Choroid plexus epithelial cell (primary cell): ENCODE measurements at regions not wholly inside any gene's neighbourhood (a gene's known extent, or its start where the extent isn't known, plus 50 kb on each side); places are given as distances from the start of the nearest gene placed in this dataset.

Experiments used
- DNase-seq: peaks from one replicate; pipeline ENCODE4 v3.0.0-alpha.2; 2010; ENCODE audit warnings: low read depth
- H3K4me3 ChIP-seq: 2 replicates; pipeline ENCODE4 v1.5.1; 2011; ENCODE audit warnings: low read depth, mild to moderate bottlenecking, control low read depth, low read length, moderate library complexity
- TF ChIP-seq, protein P1 (sequence below): conservative IDR thresholded peaks from 2 replicates; pipeline ENCODE4 v1.5.1; 2011; ENCODE audit warnings: low read depth, mild to moderate bottlenecking, control low read depth, inconsistent platforms, low read length, moderate library complexity

DNA sequence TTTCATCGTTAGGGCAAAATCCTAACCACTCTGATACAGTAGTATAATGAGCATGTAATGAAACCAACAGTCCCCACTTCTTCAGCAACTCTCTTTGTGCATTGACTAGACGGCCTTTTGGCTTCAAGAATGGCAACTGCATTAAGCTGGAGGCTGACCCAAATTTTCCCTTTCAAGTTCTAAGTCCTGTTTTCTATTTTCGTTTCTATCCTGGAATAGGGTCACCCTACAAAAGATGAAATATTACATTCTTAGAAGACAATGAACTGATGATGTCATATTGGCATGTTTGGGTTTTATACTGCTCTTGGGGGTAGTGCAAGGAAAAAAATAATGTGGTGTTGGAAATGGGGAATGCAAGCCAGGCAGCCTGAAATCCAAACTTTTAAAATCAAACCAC, 254.4 kb downstream of the ETAA1 start:
- no peak overlapping the region for H3K4me3 ChIP-seq
- TF ChIP-seq, protein P1, sequence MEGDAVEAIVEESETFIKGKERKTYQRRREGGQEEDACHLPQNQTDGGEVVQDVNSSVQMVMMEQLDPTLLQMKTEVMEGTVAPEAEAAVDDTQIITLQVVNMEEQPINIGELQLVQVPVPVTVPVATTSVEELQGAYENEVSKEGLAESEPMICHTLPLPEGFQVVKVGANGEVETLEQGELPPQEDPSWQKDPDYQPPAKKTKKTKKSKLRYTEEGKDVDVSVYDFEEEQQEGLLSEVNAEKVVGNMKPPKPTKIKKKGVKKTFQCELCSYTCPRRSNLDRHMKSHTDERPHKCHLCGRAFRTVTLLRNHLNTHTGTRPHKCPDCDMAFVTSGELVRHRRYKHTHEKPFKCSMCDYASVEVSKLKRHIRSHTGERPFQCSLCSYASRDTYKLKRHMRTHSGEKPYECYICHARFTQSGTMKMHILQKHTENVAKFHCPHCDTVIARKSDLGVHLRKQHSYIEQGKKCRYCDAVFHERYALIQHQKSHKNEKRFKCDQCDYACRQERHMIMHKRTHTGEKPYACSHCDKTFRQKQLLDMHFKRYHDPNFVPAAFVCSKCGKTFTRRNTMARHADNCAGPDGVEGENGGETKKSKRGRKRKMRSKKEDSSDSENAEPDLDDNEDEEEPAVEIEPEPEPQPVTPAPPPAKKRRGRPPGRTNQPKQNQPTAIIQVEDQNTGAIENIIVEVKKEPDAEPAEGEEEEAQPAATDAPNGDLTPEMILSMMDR = no peak
- DNase-seq = no peak

DNA sequence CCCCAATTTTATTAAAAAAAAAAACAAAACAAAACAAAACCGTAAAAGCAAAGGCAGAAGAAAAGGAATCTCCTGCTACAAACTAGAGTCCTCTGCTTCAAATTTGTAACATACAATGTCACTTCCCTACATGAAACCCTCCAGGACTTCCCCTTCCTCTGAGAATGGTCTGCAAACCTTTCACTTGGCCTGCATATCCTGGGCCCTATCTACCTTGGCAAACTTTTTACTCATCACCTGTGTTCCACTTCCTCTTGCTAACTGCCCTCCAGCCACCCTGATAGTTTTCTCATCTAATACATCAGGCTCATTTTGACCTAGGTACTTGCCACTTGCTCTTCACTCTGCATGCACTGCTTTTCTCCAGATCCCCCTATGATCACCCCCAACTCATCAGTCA, 255.5 kb downstream of the ETAA1 start:
- no peak for DNase-seq
- TF ChIP-seq, protein P1 = no peak

GRCh38 chr2:67656875-67657274, 259.7 kb downstream of the ETAA1 start:
- no peak overlapping the region for H3K4me3 ChIP-seq
- TF ChIP-seq, protein P1 = no peak
- peak; percentile 62 for DNase-seq

More for the DNA sequence above, 255.5 kb downstream of the ETAA1 start:
- no peak overlapping the region for H3K4me3 ChIP-seq

- no peak for DNase-seq
- H3K4me3 ChIP-seq = no peak overlapping the region
Observed at GRCh38 chr2:67658820-67659219, 261.7 kb downstream of the ETAA1 start.

GRCh38 chr2:67660015-67660602, 263.0 kb downstream of the ETAA1 start:
- TF ChIP-seq, protein P1 = no peak
- H3K4me3 ChIP-seq = no peak overlapping the region
- DNase-seq = no peak

More at GRCh38 chr2:67658820-67659219, 261.7 kb downstream of the ETAA1 start:
- TF ChIP-seq, protein P1 = no peak

DNA sequence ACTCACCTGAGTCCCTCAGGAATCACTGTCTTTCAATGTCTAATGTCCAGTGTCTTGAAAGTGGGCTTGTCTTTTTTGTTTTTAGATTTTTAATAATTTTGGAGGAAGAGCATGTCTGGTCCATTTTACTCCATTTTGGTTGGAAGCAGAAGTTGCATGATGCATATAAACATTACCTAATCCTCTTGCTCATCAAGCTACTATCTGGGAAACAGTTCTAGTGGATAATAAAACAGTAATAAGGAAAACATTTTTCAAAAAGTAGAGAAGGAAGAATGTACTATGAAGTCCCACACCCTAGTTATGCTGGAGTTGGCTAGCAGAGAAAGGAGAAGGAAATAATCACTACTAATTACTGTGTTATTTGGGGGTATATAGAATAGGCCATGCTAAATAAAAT, 263.7 kb downstream of the ETAA1 start:
- H3K4me3 ChIP-seq = no peak overlapping the region
- DNase-seq = no peak
- TF ChIP-seq, protein P1 = no peak

DNA sequence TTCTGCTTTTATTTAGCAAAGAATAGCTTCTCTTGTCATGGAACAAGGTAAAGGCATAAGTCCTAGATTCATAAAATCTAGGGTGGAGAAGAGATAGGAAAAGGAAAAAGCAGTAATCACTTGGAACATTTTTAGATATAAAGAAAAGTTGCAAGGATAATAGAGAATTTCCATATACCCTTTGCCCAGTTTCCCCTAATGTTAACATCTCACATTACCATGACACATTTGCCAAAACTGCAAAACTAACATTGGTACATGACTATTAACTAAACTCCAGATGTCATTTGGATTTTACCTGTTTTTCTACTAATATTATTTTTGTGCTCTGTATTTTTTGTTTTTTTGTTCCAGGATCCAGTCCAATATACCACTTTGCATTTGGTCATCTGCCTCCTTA, 265.1 kb downstream of the ETAA1 start:
- TF ChIP-seq, protein P1 = no peak
- no peak for DNase-seq
- no peak overlapping the region for H3K4me3 ChIP-seq
